ENCODE measurements at regions not wholly inside any gene's neighbourhood (a gene's known extent, or its start where the extent isn't known, plus 50 kb on each side); places are given as distances from the start of the nearest gene placed in this dataset.

DNA sequence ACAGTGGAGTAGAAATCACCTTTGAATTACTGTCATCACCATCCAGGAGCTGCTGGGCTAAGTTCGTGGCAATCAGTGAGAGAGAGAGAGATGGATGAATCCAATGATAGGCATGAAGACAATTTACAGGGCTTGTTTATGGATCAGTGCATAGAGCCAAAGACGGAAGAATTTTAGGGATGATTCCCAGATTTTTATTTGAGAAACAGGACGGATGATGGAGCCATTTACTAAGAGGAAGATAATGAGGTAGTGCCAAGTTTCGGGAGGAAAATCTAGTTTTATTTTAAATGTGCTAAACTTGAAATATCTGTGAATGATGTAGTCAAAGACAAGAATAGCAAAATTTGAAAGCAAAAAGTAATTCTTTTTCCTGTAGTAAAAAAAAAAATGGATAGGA lies 394.2 kb upstream of the PAPPA start:
- no peaks in the 10 kb centered on the region for H3K4me1 Mint-ChIP-seq (ENCODE audit: low read depth in 2 of 2)
- ATAC-seq (replicated peaks) (no peak), DNase-seq (no peak)
- peaks cover 0 to 10% of the 10 kb centered on the region in 2 donors for H3K9me3 Mint-ChIP-seq
- no peaks in the 10 kb centered on the region for H3K27me3 Mint-ChIP-seq
- no peaks in the 10 kb centered on the region for H3K36me3 Mint-ChIP-seq (ENCODE audit: insufficient read depth)
- no peak overlapping the region for H3K27ac Mint-ChIP-seq
- H3K4me3 Mint-ChIP-seq: no peak overlapping the region

GRCh38 chr9:115764645-115765044 lies 388.9 kb upstream of the PAPPA start:
- peaks cover 5 to 13% of the 10 kb centered on the region in 2 donors for H3K9me3 Mint-ChIP-seq
- DNase-seq: no peak
- no peak overlapping the region for H3K27ac Mint-ChIP-seq
- H3K4me3 Mint-ChIP-seq: no peak overlapping the region
- no peaks in the 10 kb centered on the region for H3K27me3 Mint-ChIP-seq
- H3K36me3 Mint-ChIP-seq (ENCODE audit: insufficient read depth): no peaks in the 10 kb centered on the region
- no peaks in the 10 kb centered on the region for H3K4me1 Mint-ChIP-seq (ENCODE audit: low read depth in 2 of 2)
- ATAC-seq (replicated peaks): no peak

- DNase-seq: no peak
- peaks cover 5 to 15% of the 10 kb centered on the region in 2 donors for H3K9me3 Mint-ChIP-seq
- no peaks in the 10 kb centered on the region for H3K4me1 Mint-ChIP-seq (ENCODE audit: low read depth in 2 of 2)
- no peak overlapping the region for H3K4me3 Mint-ChIP-seq
- ATAC-seq (replicated peaks): no peak
- no peaks in the 10 kb centered on the region for H3K36me3 Mint-ChIP-seq (ENCODE audit: insufficient read depth)
- no peak overlapping the region for H3K27ac Mint-ChIP-seq
- H3K27me3 Mint-ChIP-seq: no peaks in the 10 kb centered on the region
These were observed 388.5 kb upstream of the PAPPA start for GRCh38 chr9:115765060-115765459.

DNA sequence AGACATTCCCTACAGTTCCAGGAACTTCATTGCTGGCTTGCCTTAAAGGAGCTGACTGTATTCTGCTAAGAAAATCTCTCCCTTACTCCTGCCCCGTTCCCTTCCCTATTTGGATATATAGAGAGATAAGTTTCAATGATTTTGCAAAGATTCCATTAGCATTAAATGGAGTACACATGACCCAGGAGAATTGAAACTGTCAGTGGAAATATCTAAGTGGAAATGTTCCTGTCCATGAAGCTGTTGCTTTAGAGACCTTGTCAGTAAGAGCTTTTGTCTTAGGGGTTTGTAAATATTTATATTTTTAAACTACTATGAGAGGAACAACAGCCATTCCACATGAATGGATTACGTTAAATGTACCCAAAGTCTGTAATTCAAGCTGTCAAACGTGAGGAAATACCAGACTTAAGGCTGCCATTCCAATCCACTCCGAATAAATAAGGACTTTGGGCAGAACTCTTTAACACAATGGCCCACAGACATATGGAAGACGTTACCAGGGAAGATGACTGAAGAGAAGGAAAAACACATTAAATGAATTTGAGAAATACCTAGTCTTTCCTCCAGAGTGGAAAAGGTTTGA lies 387.1 kb upstream of the PAPPA start:
- Mint-ChIP-seq H3K4me1 (ENCODE audit: low read depth in 2 of 2) (no peaks in the 10 kb centered on the region), H3K4me3 (no peak overlapping the region), H3K36me3 (ENCODE audit: insufficient read depth) (no peaks in the 10 kb centered on the region), H3K9me3 (peaks cover 1 to 19% of the 10 kb centered on the region in 2 donors), H3K27me3 (no peaks in the 10 kb centered on the region), H3K27ac (no peak overlapping the region)
- no peak for DNase-seq
- ATAC-seq (replicated peaks): no peak

DNA sequence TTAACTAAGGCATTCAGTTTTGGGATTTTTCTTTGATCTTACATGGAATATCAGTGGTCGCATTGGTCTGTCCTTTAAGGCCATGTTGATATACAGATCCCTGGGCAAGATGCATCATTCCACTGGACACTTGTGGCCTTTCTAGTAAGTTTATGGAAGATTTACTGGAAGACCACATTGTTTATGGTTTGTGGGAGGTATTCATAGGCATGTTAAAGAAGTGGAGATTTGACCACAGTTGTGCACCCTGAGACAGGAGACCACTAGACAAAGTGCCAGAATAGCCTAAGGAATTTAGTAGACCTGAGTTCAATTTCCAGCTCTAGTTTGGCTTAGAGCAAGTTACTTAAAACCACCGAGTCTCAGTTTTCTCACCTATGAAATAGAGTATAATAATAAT lies 383.1 kb upstream of the PAPPA start:
- no peaks in the 10 kb centered on the region for H3K27me3 Mint-ChIP-seq
- no peaks in the 10 kb centered on the region for H3K36me3 Mint-ChIP-seq (ENCODE audit: insufficient read depth)
- no peak overlapping the region for H3K4me3 Mint-ChIP-seq
- H3K9me3 Mint-ChIP-seq: peaks cover 0 to 9% of the 10 kb centered on the region in 2 donors
- no peaks in the 10 kb centered on the region for H3K4me1 Mint-ChIP-seq (ENCODE audit: low read depth in 2 of 2)
- ATAC-seq (replicated peaks) (no peak), DNase-seq (no peak)
- H3K27ac Mint-ChIP-seq: no peak overlapping the region

DNA sequence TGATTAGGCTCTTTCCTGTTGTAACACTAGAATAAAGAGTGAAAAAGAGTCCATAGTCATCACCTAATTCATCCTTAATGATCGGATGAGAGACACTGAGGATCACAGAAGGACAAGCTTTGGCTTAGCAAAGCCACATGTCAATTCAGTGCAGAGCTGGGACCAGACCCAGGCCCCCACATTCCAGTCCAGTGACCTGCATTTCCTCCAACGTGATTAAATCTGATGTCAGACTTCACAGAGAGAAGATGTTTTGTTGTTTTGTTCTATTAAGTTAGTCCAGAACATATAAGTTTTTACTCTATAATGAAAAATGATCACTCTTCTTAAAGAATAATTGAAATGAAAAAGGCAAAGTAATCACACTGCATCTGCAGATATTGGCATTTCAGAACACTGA lies 377.9 kb upstream of the PAPPA start:
- H3K27ac Mint-ChIP-seq: no peak overlapping the region
- no peaks in the 10 kb centered on the region for H3K4me1 Mint-ChIP-seq (ENCODE audit: low read depth in 2 of 2)
- DNase-seq: no peak
- no peak for ATAC-seq (replicated peaks)
- no peak overlapping the region for H3K4me3 Mint-ChIP-seq
- H3K9me3 Mint-ChIP-seq: peaks cover 4 to 7% of the 10 kb centered on the region in 2 donors
- no peaks in the 10 kb centered on the region for H3K27me3 Mint-ChIP-seq
- H3K36me3 Mint-ChIP-seq (ENCODE audit: insufficient read depth): no peaks in the 10 kb centered on the region

GRCh38 chr9:115777610-115778009 lies 376.0 kb upstream of the PAPPA start:
- no peak overlapping the region for H3K27ac Mint-ChIP-seq
- no peaks in the 10 kb centered on the region for H3K36me3 Mint-ChIP-seq (ENCODE audit: insufficient read depth)
- no peaks in the 10 kb centered on the region for H3K4me1 Mint-ChIP-seq (ENCODE audit: low read depth in 2 of 2)
- ATAC-seq (replicated peaks) (no peak), DNase-seq (no peak)
- no peak overlapping the region for H3K4me3 Mint-ChIP-seq
- no peaks in the 10 kb centered on the region for H3K27me3 Mint-ChIP-seq
- H3K9me3 Mint-ChIP-seq: peaks cover 4 to 7% of the 10 kb centered on the region in 2 donors

- no peaks in the 10 kb centered on the region for H3K4me1 Mint-ChIP-seq (ENCODE audit: low read depth in 2 of 2)
- H3K27ac Mint-ChIP-seq: no peak overlapping the region
- ATAC-seq (replicated peaks) (no peak), DNase-seq (no peak)
- peaks cover 4 to 7% of the 10 kb centered on the region in 2 donors for H3K9me3 Mint-ChIP-seq
- no peaks in the 10 kb centered on the region for H3K27me3 Mint-ChIP-seq
- H3K4me3 Mint-ChIP-seq: no peak overlapping the region
- H3K36me3 Mint-ChIP-seq (ENCODE audit: insufficient read depth): no peaks in the 10 kb centered on the region
These were observed 372.4 kb upstream of the PAPPA start for GRCh38 chr9:115781070-115781736.

- Mint-ChIP-seq H3K4me3 (no peak overlapping the region), H3K27me3 (no peaks in the 10 kb centered on the region), H3K36me3 (ENCODE audit: insufficient read depth) (no peaks in the 10 kb centered on the region), H3K9me3 (peaks cover 7% of the 10 kb centered on the region in 2 donors), H3K4me1 (ENCODE audit: low read depth in 2 of 2) (no peaks in the 10 kb centered on the region), H3K27ac (no peak overlapping the region)
- DNase-seq: no peak
- ATAC-seq (replicated peaks): no peak
These were observed 367.3 kb upstream of the PAPPA start for GRCh38 chr9:115786321-115786720.

GRCh38 chr9:115790520-115790919 lies 363.1 kb upstream of the PAPPA start:
- Mint-ChIP-seq H3K36me3 (ENCODE audit: insufficient read depth) (no peaks in the 10 kb centered on the region), H3K4me3 (no peak overlapping the region), H3K27me3 (no peaks in the 10 kb centered on the region), H3K27ac (no peak overlapping the region), H3K4me1 (ENCODE audit: low read depth in 2 of 2) (no peaks in the 10 kb centered on the region), H3K9me3 (peaks cover 7% of the 10 kb centered on the region in 2 donors)
- ATAC-seq (replicated peaks) (no peak), DNase-seq (no peak)

DNA sequence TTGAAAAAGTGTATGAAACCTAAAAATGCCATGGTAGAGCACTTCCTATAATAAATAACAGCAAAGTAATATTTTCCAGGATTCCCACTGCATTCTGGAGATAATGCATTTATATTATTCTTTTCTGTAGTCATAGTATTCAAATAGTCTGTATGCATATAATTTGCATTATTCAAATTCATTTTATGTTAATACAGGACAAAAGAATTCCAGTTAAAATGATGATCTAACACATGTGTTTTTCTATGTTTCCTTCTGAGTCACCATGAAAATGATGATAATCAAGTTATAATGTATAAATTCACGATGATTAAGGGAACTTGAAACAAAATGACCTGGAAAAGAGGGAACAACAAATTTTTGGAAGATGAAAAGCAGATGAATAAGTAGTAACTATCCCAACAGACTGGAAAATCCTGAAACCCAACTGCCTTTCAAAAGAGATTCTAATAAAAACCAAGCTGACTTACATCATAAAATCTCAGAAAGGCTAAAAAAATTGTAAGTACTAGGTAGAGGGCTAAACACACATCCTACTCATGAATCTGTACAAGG lies 358.6 kb upstream of the PAPPA start:
- H3K9me3 Mint-ChIP-seq: peaks cover 0 to 2% of the 10 kb centered on the region in 2 donors
- DNase-seq (no peak), ATAC-seq (replicated peaks) (no peak)
- no peak overlapping the region for H3K27ac Mint-ChIP-seq
- H3K4me1 Mint-ChIP-seq (ENCODE audit: low read depth in 2 of 2): no peaks in the 10 kb centered on the region
- no peaks in the 10 kb centered on the region for H3K36me3 Mint-ChIP-seq (ENCODE audit: insufficient read depth)
- no peak overlapping the region for H3K4me3 Mint-ChIP-seq
- H3K27me3 Mint-ChIP-seq: no peaks in the 10 kb centered on the region

- Mint-ChIP-seq H3K4me1 (ENCODE audit: low read depth in 2 of 2) (no peaks in the 10 kb centered on the region), H3K4me3 (no peak overlapping the region)
- no peak for ATAC-seq (replicated peaks)
These were observed 353.9 kb upstream of the PAPPA start for GRCh38 chr9:115799734-115800133.

DNA sequence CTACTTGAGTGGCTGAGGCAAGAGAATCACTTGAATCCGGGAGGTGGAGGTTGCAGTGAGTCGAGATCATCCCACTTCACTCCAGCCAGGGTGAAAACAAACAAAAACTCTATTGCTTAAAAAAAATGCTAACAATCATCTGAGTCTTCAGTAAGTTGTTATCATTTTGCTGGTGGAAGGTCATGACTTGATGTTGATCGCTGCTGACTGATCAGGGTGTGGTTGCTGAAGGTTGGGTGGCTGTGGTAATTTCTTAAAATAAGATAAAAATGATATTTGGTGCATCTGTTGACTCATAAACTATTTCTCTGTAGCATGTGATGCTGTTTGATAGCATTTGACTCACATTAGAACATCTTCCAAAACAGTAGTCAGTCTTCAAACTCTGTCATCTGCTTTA lies 349.4 kb upstream of the PAPPA start:
- H3K4me3 Mint-ChIP-seq: no peak overlapping the region
- peaks cover 0 to 5% of the 10 kb centered on the region in 2 donors for H3K9me3 Mint-ChIP-seq
- H3K36me3 Mint-ChIP-seq (ENCODE audit: insufficient read depth): no peaks in the 10 kb centered on the region
- no peaks in the 10 kb centered on the region for H3K27me3 Mint-ChIP-seq
- no peak for DNase-seq
- no peak overlapping the region for H3K27ac Mint-ChIP-seq
- ATAC-seq (replicated peaks): no peak
- no peaks in the 10 kb centered on the region for H3K4me1 Mint-ChIP-seq (ENCODE audit: low read depth in 2 of 2)

More at GRCh38 chr9:115799734-115800133, 353.9 kb upstream of the PAPPA start:
- Mint-ChIP-seq H3K9me3 (peaks cover 0 to 5% of the 10 kb centered on the region in 2 donors), H3K36me3 (ENCODE audit: insufficient read depth) (no peaks in the 10 kb centered on the region), H3K27me3 (no peaks in the 10 kb centered on the region), H3K27ac (no peak overlapping the region)
- DNase-seq: no peak

GRCh38 chr9:115808108-115808507 lies 345.5 kb upstream of the PAPPA start:
- ATAC-seq (replicated peaks) (no peak), DNase-seq (no peak)
- Mint-ChIP-seq H3K36me3 (ENCODE audit: insufficient read depth) (no peaks in the 10 kb centered on the region), H3K4me3 (no peak overlapping the region), H3K4me1 (ENCODE audit: low read depth in 2 of 2) (no peaks in the 10 kb centered on the region), H3K27ac (no peak overlapping the region), H3K27me3 (no peaks in the 10 kb centered on the region), H3K9me3 (peaks cover 7 to 8% of the 10 kb centered on the region in 2 donors)

All from effector memory CD8-positive, alpha-beta T cell (primary cell).